ENCODE measurements at regions not wholly inside any gene's neighbourhood (a gene's known extent, or its start where the extent isn't known, plus 50 kb on each side); places are given as distances from the start of the nearest gene placed in this dataset.

GRCh38 chr2:183952741-183953140, 645.6 kb upstream of the ZNF804A start:
- POLR2A ChIA-PET: no interaction called here
- H3K4me2 ChIP-seq: no peak overlapping the region
- no peaks in the 10 kb centered on the region for H3F3A ChIP-seq (replicated peaks; ENCODE audit: insufficient read depth)
- WGBS (ENCODE audit: low lambda C conversion rate): 43% methylated on average over 2 of the region's 2 CpGs
- no peaks in the 10 kb centered on the region for H3K9me3 ChIP-seq
- H3K79me2 ChIP-seq (ENCODE audit: insufficient read depth): no peaks in the 10 kb centered on the region
- no peaks in the 10 kb centered on the region for H4K20me1 ChIP-seq (ENCODE audit: insufficient read depth)
- no peaks in the 10 kb centered on the region for H3K9me2 ChIP-seq
- TF ChIP-seq, protein P1, sequence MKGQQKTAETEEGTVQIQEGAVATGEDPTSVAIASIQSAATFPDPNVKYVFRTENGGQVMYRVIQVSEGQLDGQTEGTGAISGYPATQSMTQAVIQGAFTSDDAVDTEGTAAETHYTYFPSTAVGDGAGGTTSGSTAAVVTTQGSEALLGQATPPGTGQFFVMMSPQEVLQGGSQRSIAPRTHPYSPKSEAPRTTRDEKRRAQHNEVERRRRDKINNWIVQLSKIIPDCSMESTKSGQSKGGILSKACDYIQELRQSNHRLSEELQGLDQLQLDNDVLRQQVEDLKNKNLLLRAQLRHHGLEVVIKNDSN (IDR thresholded peaks at IDR 0.05; ENCODE audit: borderline replicate concordance, low read depth): no peak
- TF ChIP-seq USF2 (IDR thresholded peaks at IDR 0.05; ENCODE audit: borderline replicate concordance, low read depth, low read length) (no peak), MXI1 (IDR thresholded peaks at IDR 0.05; ENCODE audit: low read depth, low read length) (no peak), NRF1 (IDR thresholded peaks at IDR 0.05; ENCODE audit: low read depth, low read length) (no peak), RFX5 (IDR thresholded peaks at IDR 0.05; ENCODE audit: low read length) (no peak), EP300 (IDR thresholded peaks at IDR 0.05; ENCODE audit: borderline replicate concordance in 1 of 2, low read depth in 1 of 2, low read length in 1 of 2) (no peak), TEAD4 (IDR thresholded peaks at IDR 0.05; ENCODE audit: borderline replicate concordance, insufficient read depth) (no peak), EZH2phosphoT487 (IDR thresholded peaks at IDR 0.05; ENCODE audit: borderline replicate concordance, low read depth) (no peak), SMC3 (IDR thresholded peaks at IDR 0.05; ENCODE audit: low read depth, low read length) (no peak)
- H3K4me3 ChIP-seq (ENCODE audit: low read depth in 2 of 2, low read length in 1 of 2): no peak overlapping the region
- no peaks in the 10 kb centered on the region for H3K27me3 ChIP-seq (ENCODE audit: insufficient read depth)
- H3K36me3 ChIP-seq (replicated peaks in 1 of 2; ENCODE audit: control insufficient read depth in 1 of 2, insufficient read depth in 2 of 2, low read length in 1 of 2): no peaks in the 10 kb centered on the region
- no peak overlapping the region for H3K9ac ChIP-seq
- CTCF ChIA-PET: no interaction called here
- no peak overlapping the region for H3K27ac ChIP-seq (ENCODE audit: low read depth in 2 of 2, low read length in 1 of 2)
- H2AFZ ChIP-seq (ENCODE audit: low read depth): no peak overlapping the region
- H3K4me1 ChIP-seq (ENCODE audit: control insufficient read depth in 1 of 2, insufficient read depth in 2 of 2, low read depth in 1 of 2, low read length in 1 of 2): peaks cover 0 to 4% of the 10 kb centered on the region in 2 experiments; a peak in 2 of 4 replicates
- DNase-seq: no peak

DNA sequence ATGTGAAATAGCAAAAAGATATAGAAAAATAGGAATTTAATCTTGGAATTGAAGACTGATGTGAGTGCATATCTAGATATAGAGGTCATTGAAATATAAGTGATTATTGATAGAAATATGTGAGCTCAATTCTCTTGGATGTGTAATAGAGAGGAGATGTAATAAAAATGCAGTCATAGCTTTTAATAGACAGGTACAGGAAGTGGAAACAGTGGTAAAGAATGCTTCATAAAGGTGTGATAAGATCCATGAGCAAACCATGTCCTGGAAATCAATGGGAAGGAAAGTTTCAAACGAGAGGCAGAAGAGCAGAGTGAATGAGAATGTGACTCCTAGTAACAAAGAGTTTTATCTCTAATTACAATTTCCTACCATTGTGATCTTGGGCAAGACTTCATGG, 634.7 kb upstream of the ZNF804A start:
- H3F3A ChIP-seq (replicated peaks; ENCODE audit: insufficient read depth): no peaks in the 10 kb centered on the region
- no peaks in the 10 kb centered on the region for H3K4me1 ChIP-seq (ENCODE audit: control insufficient read depth in 1 of 2, insufficient read depth in 2 of 2, low read depth in 1 of 2, low read length in 1 of 2)
- no peak overlapping the region for H3K4me2 ChIP-seq
- H4K20me1 ChIP-seq (ENCODE audit: insufficient read depth): no peaks in the 10 kb centered on the region
- no peaks in the 10 kb centered on the region for H3K9me2 ChIP-seq
- no peaks in the 10 kb centered on the region for H3K79me2 ChIP-seq (ENCODE audit: insufficient read depth)
- no peak overlapping the region for H3K27ac ChIP-seq (ENCODE audit: low read depth in 2 of 2, low read length in 1 of 2)
- WGBS (ENCODE audit: low lambda C conversion rate): 16% methylated on average over 1 of the region's 1 CpG
- no peak overlapping the region for H2AFZ ChIP-seq (ENCODE audit: low read depth)
- no peaks in the 10 kb centered on the region for H3K27me3 ChIP-seq (ENCODE audit: insufficient read depth)
- ChIA-PET POLR2A (no interaction called here), CTCF (no interaction called here)
- H3K9me3 ChIP-seq: no peaks in the 10 kb centered on the region
- TF ChIP-seq, protein P2, sequence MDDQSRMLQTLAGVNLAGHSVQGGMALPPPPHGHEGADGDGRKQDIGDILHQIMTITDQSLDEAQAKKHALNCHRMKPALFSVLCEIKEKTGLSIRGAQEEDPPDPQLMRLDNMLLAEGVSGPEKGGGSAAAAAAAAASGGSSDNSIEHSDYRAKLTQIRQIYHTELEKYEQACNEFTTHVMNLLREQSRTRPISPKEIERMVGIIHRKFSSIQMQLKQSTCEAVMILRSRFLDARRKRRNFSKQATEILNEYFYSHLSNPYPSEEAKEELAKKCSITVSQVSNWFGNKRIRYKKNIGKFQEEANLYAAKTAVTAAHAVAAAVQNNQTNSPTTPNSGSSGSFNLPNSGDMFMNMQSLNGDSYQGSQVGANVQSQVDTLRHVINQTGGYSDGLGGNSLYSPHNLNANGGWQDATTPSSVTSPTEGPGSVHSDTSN (IDR thresholded peaks at IDR 0.05): no peak
- TF ChIP-seq RAD21 (IDR thresholded peaks at IDR 0.05; ENCODE audit: low read length) (no peak), FOXJ3 (CRISPR knock-in tag; IDR thresholded peaks at IDR 0.05) (no peak), EP300 (IDR thresholded peaks at IDR 0.05; ENCODE audit: borderline replicate concordance in 1 of 2, low read depth in 1 of 2, low read length in 1 of 2) (no peak), GATA2 (CRISPR knock-in tag; IDR thresholded peaks at IDR 0.05) (no peak), CHD2 (IDR thresholded peaks at IDR 0.05; ENCODE audit: low read length, partially characterized antibody) (no peak), EZH2phosphoT487 (IDR thresholded peaks at IDR 0.05; ENCODE audit: borderline replicate concordance, low read depth) (no peak), MXI1 (IDR thresholded peaks at IDR 0.05; ENCODE audit: low read depth, low read length) (no peak), RXRA (IDR thresholded peaks at IDR 0.05; ENCODE audit: borderline replicate concordance, low read depth) (no peak), USF2 (IDR thresholded peaks at IDR 0.05; ENCODE audit: borderline replicate concordance, low read depth, low read length) (no peak), NRF1 (IDR thresholded peaks at IDR 0.05; ENCODE audit: low read depth, low read length) (no peak), YY1 (IDR thresholded peaks at IDR 0.05; ENCODE audit: low read depth) (no peak), ELF1 (IDR thresholded peaks at IDR 0.05) (no peak), POLR2AphosphoS5 (IDR thresholded peaks at IDR 0.05; ENCODE audit: low read depth, low read length) (no peak), SMC3 (IDR thresholded peaks at IDR 0.05; ENCODE audit: low read depth, low read length) (no peak), TCF12 (IDR thresholded peaks at IDR 0.05) (no peak), MAX (IDR thresholded peaks at IDR 0.05; ENCODE audit: low read depth) (no peak), TEAD4 (IDR thresholded peaks at IDR 0.05; ENCODE audit: borderline replicate concordance, insufficient read depth) (no peak)
- TF ChIP-seq, protein P1 (IDR thresholded peaks at IDR 0.05; ENCODE audit: borderline replicate concordance, low read depth): no peak
- TF ChIP-seq, protein P3, sequence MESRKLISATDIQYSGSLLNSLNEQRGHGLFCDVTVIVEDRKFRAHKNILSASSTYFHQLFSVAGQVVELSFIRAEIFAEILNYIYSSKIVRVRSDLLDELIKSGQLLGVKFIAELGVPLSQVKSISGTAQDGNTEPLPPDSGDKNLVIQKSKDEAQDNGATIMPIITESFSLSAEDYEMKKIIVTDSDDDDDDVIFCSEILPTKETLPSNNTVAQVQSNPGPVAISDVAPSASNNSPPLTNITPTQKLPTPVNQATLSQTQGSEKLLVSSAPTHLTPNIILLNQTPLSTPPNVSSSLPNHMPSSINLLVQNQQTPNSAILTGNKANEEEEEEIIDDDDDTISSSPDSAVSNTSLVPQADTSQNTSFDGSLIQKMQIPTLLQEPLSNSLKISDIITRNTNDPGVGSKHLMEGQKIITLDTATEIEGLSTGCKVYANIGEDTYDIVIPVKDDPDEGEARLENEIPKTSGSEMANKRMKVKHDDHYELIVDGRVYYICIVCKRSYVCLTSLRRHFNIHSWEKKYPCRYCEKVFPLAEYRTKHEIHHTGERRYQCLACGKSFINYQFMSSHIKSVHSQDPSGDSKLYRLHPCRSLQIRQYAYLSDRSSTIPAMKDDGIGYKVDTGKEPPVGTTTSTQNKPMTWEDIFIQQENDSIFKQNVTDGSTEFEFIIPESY (IDR thresholded peaks at IDR 0.05; ENCODE audit: borderline replicate concordance, low read depth): no peak
- no peak overlapping the region for H3K4me3 ChIP-seq (ENCODE audit: low read depth in 2 of 2, low read length in 1 of 2)
- no peaks in the 10 kb centered on the region for H3K36me3 ChIP-seq (replicated peaks in 1 of 2; ENCODE audit: control insufficient read depth in 1 of 2, insufficient read depth in 2 of 2, low read length in 1 of 2)
- no peak for DNase-seq
- H3K9ac ChIP-seq: no peak overlapping the region

All from SK-N-SH (cell line).